Superior temporal gyrus (tissue), 1 donor: ENCODE measurements at regions not wholly inside any gene's neighbourhood (a gene's known extent, or its start where the extent isn't known, plus 50 kb on each side); places are given as distances from the start of the nearest gene placed in this dataset.

Source experiments
- DNase-seq: peaks from one replicate; pipeline ENCODE4 v3.0.0-alpha.2; 2016; ENCODE audit errors: extremely low spot score

DNA sequence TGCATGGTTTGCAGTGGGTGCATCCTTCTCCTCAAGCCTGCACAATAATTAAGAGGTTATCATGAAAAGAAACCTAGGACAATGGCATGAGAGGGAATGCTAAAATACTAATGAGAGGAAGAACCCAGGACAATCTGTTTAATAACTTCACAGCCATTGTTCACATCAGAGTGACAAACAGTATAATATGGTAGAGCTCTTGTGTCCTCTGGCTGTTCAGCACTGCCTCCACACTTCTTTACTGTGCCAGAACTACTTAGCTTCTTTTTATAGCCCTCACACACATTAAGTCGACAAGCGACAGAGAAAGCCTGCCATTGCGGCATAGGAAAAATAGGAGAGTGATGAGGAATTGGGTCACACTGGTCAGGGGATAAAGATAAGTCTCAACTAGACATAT lies 65.0 kb upstream of the MEIS2 start:
- no peak for DNase-seq

DNA sequence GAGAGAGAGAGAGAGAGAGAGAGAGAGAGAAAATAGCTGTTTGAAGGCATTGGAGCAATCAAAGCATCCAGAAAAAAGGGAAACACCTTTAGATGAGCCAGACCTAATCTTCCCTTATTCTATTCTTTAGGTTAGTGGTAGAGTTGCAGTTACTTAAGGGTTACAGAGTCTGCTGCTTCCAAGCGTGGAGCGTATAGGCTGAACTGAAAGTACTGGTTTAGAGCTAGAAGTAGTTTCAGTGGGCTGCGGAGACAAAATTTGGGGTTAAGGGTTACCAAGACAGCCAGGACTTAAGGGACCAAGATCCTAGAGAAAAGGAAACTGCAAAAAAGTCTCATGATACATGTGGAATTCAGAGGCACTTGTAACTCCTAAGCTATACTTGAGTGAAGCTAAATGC lies 66.1 kb upstream of the MEIS2 start:
- no peak for DNase-seq

DNA sequence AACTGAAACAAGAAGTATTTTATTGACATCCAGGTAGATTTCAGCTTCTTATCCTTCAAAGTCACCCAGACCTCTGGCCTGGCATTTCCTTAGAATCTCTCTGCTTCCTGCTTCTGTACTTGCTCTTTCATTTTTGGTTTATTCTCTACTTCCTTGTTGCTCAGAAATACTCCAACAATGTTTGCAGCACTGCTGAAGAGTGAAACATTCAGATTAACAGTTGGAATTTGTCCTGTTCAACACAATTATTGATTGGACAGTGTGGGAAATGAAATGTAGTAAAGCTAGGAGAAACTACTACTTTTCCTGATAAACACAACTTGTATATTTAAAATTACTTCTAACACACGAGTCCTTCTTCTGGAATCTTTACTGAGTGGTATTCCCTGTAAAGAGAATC lies 81.0 kb upstream of the MEIS2 start:
- no peak for DNase-seq

DNA sequence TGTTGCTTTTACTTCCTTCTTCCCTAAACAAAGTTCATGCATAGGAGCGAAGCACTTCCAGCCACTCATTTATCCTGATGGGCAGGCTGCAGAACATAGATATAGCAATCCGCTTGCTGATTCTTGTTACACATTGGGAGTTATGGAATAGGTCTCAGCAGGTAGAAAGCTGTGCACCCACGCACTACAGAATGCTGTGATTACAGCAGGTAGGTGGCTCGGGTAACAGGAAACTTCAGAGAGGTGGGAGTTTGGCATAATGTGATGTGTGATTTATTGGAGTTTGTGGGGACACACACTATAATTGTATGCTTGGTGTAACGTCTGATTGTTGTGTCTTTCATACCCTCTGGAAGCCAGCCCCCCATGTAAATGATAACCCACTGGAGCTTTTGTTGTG lies 99.2 kb upstream of the MEIS2 start:
- DNase-seq: no peak

DNA sequence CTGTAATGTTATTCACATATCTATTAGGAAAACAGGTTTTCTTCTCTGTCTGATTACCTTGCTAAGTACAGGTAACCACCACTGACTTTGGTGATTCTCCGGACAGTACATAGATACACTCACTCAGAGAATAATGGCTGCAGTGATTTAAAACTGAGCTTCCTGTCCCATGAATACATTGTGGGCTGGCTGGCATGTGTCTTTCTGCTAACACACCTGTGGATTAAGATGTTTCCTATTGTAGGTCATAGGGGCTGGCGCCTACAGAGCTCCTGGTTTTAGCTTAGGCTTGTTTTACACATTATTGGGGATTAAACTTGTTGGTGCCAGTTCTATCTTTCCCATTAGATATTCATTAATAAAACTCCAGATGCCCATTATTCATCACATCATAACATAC lies 102.7 kb upstream of the MEIS2 start:
- DNase-seq: no peak

DNA sequence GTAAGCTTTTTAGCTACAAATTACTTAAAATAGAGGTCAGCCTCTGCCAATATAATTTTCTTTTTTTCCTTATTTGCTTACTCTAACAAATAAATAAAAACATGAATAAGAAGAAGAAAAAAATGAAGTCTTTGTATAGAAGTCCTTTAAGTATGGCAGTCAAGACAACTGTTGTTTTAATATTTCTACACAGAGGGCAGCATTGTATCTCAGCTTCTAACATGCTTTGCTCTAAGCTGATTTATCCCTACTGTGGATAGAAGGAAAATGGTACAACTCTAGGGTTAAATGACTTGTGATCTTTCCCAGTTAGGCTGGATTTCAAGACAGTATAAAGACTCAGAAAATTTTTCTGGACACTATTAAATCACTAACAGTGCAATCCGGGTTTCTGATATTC lies 104.3 kb upstream of the MEIS2 start:
- DNase-seq: peak; percentile 30

DNA sequence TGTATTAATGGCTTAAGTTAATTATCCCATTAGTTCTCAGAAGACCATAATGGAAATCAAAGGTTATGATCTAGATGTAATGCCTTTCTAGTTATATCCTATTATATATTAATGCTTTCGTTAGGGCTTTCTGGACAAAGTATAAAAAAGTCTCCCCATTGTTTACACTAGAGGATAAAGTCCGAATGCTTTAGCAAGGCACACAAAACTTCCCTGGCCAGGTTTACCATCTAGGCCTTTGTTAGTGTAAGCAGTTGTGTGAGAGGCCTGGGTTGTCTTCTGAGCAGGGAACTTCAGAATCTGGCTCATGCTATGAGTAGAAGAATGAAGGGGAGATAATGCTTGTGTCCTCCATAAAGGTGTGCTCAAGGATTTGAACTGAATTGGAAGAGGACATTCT lies 106.3 kb upstream of the MEIS2 start:
- DNase-seq: no peak

DNA sequence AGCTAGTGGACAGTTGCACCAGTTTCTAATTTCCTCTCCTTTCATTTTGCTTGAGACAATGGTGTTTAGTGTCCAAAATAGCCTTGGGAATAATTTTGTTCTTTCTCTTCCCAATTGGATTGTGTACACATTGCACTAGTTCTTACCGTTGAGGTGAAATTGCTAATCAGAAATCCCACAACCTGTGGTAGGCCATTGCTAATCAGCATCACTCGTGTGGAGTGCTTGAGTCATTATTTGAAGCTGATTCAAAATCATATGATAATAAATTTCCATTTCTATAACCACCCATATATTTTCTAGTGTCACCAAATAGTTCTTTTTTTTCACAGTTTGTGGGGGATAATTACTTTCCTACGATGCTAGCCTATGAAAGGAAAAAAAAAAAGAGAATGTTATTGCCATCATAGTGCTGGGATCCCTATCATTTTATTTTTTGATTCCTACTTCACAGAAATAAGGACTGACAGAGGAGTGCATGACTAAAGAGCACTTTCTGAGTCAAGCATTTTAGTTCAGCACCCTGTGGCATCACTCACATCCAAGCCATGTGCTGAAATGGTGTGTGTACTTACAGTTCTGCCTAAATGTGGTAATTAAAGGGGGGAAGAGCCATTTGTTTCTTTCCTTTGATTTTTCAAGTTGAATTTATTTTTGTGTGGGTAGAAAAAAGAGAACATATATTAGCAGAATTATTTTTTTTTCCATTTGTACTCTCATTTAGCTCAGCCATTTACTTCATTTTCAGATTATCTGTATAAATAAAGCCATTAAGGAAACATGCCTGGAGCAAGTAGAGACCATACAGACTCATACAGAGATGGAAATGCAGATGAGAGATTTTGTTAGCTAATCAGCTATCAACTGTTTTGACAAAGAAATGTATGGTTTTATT lies 108.0 kb upstream of the MEIS2 start:
- no peak for DNase-seq

DNA sequence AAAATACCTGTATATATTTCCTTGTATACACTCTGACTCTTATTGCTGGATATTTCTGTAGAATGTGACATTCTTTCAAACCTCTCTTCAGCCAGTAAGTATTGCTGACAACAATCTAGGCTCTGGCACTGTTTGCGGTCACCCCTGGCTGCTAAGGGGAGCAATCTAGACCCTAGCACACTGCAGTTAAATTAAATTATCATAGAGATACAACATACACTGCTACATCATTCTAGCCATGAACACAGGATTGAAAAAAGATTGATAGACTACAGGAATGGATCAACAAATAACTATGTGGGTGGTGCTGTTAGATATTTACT lies 108.7 kb upstream of the MEIS2 start:
- DNase-seq: no peak

DNA sequence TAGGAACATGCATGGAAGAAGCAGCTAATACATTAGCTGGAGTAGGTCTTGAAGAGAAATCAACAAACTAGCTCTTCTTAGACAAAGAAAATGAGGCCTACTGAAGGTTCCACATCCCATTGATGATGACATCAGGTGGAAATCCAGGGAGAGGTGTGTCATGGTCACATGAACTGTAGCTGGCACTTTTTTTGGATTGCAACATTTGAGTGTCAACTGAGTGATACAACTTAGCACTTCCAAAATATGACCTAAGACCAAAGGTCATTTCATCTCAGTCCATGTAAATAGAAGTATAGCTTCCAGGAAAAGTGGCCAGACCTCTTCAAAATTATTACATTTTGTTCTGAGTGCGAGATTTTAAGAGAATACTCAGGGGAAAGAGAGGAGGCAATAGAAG lies 117.2 kb upstream of the MEIS2 start:
- no peak for DNase-seq

DNA sequence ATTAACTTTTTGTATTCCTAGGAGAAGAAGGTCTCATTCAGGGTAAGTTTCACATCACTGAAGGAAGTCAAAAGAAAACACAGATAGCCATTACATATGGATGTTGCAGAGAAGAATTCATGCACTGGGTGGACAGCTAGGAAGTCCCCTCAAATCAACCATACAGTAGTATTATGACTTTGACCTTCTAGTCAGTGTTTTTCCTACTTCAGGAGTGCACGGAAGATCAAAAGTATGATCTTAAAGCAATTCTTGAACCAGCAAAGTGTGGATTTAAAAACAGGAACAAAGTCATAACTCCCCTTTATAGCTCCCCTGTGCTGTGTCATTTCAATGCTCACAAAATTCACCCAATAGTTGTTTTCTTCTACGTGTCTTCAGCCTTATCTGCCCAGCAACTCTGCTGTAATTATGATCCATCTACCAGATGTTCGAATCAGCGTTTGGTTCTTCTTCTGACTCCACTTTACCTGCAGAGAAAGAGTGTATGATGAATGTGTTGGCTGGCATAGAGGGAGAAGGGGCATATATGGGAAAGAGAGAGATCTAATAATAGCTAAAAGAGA lies 118.1 kb upstream of the MEIS2 start:
- no peak for DNase-seq

DNA sequence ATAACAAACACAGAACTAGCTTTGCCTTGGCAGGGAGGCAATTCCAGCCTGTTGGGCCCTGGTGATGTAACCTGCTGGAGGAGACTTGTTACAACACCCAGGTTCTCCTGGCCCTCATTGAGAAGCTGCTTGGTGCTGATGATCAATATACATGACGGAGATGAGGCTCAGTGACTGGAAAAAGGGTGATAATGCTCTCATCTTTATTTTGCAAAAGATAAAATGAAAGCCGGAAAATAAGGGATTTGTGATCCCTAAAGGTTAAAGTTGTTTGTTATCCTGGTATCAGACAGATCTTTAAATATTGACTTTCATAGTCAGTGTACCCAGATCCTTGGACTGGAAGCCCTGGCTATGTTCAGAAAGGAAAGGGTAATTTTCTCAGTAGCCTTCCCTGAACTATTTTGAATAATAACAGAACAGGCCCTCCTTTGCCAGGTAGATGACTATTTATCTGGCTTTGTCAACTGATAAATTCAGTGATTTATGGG lies 118.9 kb upstream of the MEIS2 start:
- no peak for DNase-seq

DNA sequence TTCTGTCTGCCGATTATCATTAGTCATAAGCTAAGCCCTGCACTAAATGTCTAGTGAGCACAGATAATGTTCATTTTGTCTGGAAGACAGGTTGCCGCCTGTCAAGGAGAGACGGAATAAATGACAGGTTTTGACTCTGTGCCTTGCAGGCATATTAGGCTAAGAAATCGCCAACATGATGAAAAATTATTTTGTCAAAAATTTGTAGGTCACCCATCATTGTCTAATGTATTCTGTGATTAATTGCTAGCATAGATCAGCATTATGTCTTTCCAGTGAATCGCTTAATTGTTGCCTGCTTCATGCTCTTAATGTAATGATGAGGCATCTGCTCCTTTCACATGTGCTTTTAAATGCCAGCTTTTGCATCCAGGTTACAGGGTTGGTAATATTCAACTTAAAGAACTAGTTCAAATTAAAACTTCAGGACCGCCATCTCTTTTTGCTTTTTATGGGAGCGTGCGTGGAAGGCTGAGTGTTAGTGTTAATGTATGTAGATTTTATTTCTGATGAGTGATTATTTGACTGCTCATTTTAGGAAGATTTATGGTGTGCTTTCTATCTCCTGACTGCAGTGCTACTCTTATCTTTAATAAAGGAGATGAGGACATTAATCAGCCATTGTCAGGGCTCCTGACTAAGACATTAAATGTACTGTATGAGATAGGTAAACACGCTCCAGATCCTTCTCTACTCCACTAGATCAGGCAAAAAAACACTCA lies 120.8 kb upstream of the MEIS2 start:
- DNase-seq: no peak

DNA sequence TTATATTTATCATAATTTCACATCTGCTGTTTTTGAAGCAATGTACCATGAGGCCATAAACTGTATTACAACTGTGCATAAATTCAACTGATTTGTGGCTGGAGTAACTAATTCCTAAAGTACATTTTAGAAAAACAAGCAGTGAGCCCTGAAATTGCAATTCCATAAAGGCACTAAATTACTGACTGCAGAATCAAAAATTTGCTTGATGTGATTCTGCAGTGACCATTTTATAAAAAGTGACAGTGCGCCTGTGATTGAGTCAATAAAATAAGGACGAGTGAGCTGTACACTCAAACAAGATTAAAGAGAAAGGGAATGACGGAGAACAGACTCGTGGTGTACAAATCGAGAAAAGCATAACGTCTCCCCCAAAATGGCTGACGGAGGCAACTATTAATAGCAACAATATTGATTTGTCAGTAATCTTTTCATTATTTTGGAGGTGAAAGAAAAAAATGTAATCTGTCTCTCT lies 121.4 kb upstream of the MEIS2 start:
- DNase-seq: no peak

DNA sequence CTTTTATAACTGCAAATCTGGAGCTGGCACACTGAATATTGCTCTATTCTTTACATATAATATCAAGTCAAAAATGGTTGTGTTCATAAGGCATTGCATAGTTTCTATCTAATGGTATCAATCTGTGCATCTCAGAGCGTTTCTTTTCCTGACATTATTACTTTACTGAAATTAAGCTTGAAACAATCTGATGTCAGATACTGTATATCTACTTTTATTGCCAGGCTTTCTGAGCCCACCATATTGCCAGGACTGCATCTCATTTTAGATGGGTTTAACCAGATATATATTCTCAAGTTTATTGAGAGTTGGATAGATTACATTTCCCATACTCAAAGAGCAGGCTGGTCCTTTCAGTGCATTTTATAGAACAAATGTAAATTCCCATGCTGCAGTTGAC lies 122.7 kb upstream of the MEIS2 start:
- no peak for DNase-seq

DNA sequence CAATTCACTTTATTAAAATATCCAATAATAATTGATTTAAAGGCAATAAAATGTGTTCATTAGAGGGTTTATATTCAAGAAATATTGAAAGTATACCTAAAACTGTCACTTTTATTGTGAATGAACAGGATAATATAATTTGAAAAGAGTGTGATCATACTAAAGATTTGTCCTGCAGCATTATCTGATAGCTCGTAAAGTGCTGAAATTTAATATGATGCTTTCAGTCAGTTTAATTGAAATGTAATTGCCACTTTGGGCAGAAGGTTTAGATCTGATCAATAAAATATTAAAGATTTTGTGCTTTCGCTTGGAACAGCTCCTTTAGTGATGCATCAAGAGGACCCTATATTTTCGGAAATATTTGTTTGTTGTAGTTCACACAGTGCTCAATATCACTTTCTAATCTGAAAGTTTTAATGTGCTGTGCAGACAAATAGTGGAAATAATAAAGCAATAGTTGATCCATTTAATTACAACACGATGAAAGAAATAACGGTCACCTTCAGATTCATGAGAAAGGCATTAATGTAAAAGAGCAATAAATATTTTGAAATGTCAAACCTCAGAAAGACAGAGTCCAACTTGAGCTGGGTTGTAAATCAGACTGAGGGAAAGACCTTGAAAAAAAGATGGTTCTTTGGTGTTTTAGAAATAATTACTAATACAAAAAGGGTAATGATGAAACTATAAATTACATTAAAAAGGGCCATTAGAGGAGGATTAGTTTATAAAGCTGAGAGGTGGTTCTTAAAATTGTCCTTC lies 129.7 kb upstream of the MEIS2 start:
- no peak for DNase-seq

DNA sequence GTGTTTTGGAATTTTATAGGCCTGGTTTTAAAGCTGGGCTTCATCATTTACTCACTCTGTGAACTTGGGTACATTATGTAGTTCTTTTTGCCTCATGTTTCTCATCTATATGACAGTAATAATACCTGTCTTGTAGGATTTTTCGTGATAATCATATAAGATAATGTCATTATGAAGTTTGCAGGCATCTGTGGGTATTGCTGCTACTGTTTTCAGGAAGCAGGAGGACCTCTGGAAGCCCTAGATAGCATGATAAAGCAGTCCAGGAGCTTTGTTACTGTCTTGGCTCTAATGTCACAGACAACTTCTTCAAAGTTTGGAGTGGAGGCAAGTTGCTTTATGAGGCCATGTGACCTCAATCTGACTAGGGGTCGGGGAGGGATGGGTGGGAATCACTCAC lies 145.0 kb upstream of the MEIS2 start:
- DNase-seq: no peak

DNA sequence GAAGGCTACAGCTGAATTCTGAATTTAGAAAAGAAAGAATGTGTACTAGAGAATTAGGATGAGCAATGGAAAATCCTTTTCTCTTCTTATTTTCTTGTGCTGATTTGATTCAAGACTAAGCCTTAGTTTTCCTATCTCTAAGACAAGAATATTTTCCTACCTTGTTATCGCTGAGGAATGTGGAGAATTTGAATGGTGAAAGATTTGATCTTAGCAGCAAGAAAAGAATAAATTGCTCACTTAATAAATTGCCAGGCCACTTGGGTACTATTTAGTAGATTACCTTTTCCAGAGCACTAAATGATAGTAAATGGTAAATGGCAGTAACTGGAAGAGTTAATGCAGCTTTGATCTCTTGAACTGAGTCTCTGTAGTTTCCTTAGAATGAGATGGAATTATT lies 145.7 kb upstream of the MEIS2 start:
- DNase-seq: no peak

DNA sequence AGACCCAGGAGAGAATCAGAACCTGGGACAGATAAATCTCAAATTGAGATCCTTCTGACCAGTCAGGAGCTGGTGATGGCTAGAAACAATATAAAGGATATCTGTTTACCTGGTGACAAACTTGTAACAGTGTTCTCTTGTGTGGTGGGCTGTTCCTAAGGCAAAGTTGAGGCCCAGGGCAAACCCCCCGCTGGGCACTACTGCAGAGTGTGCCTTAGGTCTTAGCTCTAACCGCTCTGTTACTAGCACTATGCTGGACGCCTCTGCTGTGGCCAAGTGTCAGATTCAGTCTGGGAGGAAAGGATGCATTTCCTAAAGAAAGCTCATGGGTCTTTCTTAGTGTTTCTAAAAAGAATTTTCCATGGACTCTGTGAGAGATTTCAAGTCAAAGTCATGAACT lies 146.5 kb upstream of the MEIS2 start:
- no peak for DNase-seq

DNA sequence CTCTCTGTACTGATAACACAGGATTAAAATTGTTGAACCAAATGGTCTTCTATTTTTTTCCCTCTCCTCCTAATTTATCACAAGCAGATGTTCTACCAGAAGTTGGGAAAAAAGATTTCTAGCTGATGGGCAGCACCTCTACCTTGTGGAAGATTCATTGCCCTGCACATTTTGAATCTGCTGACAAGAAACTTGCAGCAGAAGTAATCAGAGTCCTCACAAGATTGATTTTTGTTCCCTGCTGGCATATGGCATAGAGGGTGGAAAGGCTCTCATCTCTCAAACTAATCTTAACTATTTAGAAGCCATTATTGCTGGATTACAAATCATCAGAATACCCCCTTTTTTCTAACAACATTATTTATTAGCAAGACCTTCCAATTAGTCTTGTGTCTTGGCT lies 148.9 kb upstream of the MEIS2 start:
- DNase-seq: no peak

DNA sequence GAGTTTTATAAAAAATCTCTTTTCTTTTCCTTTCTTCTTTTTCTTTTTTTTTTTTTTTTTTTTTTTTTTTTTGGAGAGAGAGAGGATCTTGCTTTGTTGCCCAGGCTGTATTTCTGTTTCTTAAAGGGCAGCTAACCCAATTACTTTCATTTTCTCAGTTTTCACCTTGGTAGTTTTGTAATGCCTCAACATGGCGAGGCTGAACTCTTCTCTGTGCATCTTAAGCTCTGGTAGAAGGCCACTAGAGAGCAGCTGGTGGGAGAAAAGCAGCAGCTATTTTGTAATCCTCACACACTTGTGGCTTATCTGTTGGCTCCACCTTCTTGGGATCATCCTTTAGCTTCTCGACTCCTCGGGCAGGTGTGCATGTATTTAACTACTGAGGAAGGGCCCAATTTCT lies 152.2 kb upstream of the MEIS2 start:
- no peak for DNase-seq

DNA sequence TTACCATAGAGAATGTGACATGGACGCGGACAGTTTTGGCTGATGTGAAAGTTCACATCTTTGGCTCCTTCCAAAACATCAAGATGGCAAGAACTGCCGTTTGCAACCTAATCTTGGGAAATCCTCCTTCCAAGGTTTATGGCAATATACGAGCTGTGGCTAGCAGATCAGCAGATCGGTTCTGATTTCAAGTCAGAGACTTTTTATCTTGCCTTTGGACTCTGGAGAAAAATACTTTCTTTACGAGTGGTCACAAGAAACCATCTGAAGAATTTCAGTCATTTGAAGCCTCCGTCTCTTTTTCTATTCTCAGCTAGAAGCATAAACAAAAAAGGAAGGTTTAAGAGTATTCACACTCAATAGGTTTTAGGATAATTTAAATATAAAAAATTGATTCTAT lies 153.5 kb upstream of the MEIS2 start:
- DNase-seq: no peak
